ENCODE measurements at regions not wholly inside any gene's neighbourhood (a gene's known extent, or its start where the extent isn't known, plus 50 kb on each side); places are given as distances from the start of the nearest gene placed in this dataset.
"Not testable (repeated sequence)": the region's sequence is repeated elsewhere in the genome, so short reads cannot be mapped to it uniquely, and the experiment has no call there.

GRCh38 chr2:145541028-145541427 is 1021.1 kb upstream of the ZEB2 start:
- no peaks in the 10 kb centered on the region for H3K27me3 Mint-ChIP-seq (ENCODE audit: low read depth)
- H3K36me3 Mint-ChIP-seq: peaks cover 9% of the 10 kb centered on the region
- H3K4me3 Mint-ChIP-seq: no peak overlapping the region
- no peak for DNase-seq (ENCODE audit: low spot score in 2 of 2, unreplicated experiment in 2 of 2)
- peaks cover 11% of the 10 kb centered on the region for H3K4me1 Mint-ChIP-seq
- TF ChIP-seq CTCF (IDR thresholded peaks at IDR 0.05; ENCODE audit: unreplicated experiment): no peak
- H3K27ac Mint-ChIP-seq: no peak overlapping the region
- peaks cover 34% of the 10 kb centered on the region for H3K9me3 Mint-ChIP-seq

GRCh38 chr2:145538661-145539350 is 1018.9 kb upstream of the ZEB2 start:
- Mint-ChIP-seq H3K9me3 (peaks cover 19% of the 10 kb centered on the region), H3K4me1 (peaks cover 11% of the 10 kb centered on the region), H3K4me3 (no peak overlapping the region), H3K36me3 (peaks cover 9% of the 10 kb centered on the region), H3K27me3 (ENCODE audit: low read depth) (peaks cover 5% of the 10 kb centered on the region), H3K27ac (no peak overlapping the region)
- TF ChIP-seq CTCF (IDR thresholded peaks at IDR 0.05; ENCODE audit: unreplicated experiment): no peak
- DNase-seq (ENCODE audit: low spot score in 2 of 2, unreplicated experiment in 2 of 2): no peak

GRCh38 chr2:145530653-145531052 is 1010.7 kb upstream of the ZEB2 start:
- no peaks in the 10 kb centered on the region for H3K9me3 Mint-ChIP-seq
- TF ChIP-seq CTCF (IDR thresholded peaks at IDR 0.05; ENCODE audit: unreplicated experiment): no peak
- H3K4me1 Mint-ChIP-seq: peaks cover 3% of the 10 kb centered on the region
- no peak overlapping the region for H3K4me3 Mint-ChIP-seq
- DNase-seq (ENCODE audit: low spot score in 2 of 2, unreplicated experiment in 2 of 2): no peak
- no peaks in the 10 kb centered on the region for H3K36me3 Mint-ChIP-seq
- peaks cover 3% of the 10 kb centered on the region for H3K27me3 Mint-ChIP-seq (ENCODE audit: low read depth)
- H3K27ac Mint-ChIP-seq: no peak overlapping the region

GRCh38 chr2:145524836-145525235 is 1004.9 kb upstream of the ZEB2 start:
- peaks cover 15% of the 10 kb centered on the region for H3K9me3 Mint-ChIP-seq
- no peak overlapping the region for H3K4me3 Mint-ChIP-seq
- no peak for TF ChIP-seq CTCF (IDR thresholded peaks at IDR 0.05; ENCODE audit: unreplicated experiment)
- peaks cover 7% of the 10 kb centered on the region for H3K4me1 Mint-ChIP-seq
- H3K27ac Mint-ChIP-seq: no peak overlapping the region
- no peak for DNase-seq (ENCODE audit: low spot score in 2 of 2, unreplicated experiment in 2 of 2)
- H3K36me3 Mint-ChIP-seq: peaks cover 11% of the 10 kb centered on the region
- H3K27me3 Mint-ChIP-seq (ENCODE audit: low read depth): no peaks in the 10 kb centered on the region

GRCh38 chr2:145524303-145524702 is 1004.4 kb upstream of the ZEB2 start:
- H3K4me3 Mint-ChIP-seq: no peak overlapping the region
- no peak for TF ChIP-seq CTCF (IDR thresholded peaks at IDR 0.05; ENCODE audit: unreplicated experiment)
- no peak overlapping the region for H3K27ac Mint-ChIP-seq
- peaks cover 13% of the 10 kb centered on the region for H3K36me3 Mint-ChIP-seq
- H3K4me1 Mint-ChIP-seq: peaks cover 7% of the 10 kb centered on the region
- no peaks in the 10 kb centered on the region for H3K27me3 Mint-ChIP-seq (ENCODE audit: low read depth)
- peaks cover 18% of the 10 kb centered on the region for H3K9me3 Mint-ChIP-seq
- DNase-seq (ENCODE audit: low spot score in 2 of 2, unreplicated experiment in 2 of 2): no peak

- H3K27ac Mint-ChIP-seq; DNase-seq (ENCODE audit: low spot score in 2 of 2, unreplicated experiment in 2 of 2); H3K27me3 Mint-ChIP-seq (ENCODE audit: low read depth); H3K4me3 Mint-ChIP-seq; H3K4me1 Mint-ChIP-seq: not testable (repeated sequence)
- peaks cover 13% of the 10 kb centered on the region for H3K36me3 Mint-ChIP-seq
- peaks cover 25% of the 10 kb centered on the region for H3K9me3 Mint-ChIP-seq
Measured at GRCh38 chr2:145519254-145519653, 999.3 kb upstream of the ZEB2 start.

Data from mesothelial cell of epicardium (in vitro differentiated cells).